Nephron (organoid): ENCODE measurements at regions not wholly inside any gene's neighbourhood (a gene's known extent, or its start where the extent isn't known, plus 50 kb on each side); places are given as distances from the start of the nearest gene placed in this dataset.

Source experiments
- H3K27ac Mint-ChIP-seq, 3 experiments: 2 replicates each; pipeline ENCODE4 v1.8.0; 2020; ENCODE audit warnings: mixed read lengths in 3 of 3, mild to moderate bottlenecking in 2 of 3, moderate library complexity in 1 of 3
- H3K27me3 Mint-ChIP-seq: 2 replicates; pipeline ENCODE4 v1.8.0; 2021; ENCODE audit warnings: low read depth, mild to moderate bottlenecking, moderate library complexity, mixed read lengths
- H3K36me3 Mint-ChIP-seq: 2 replicates; pipeline ENCODE4 v1.8.0; 2020; ENCODE audit warnings: low read depth, mixed read lengths
- H3K4me1 Mint-ChIP-seq: 2 replicates; pipeline ENCODE4 v1.8.0; 2020; ENCODE audit warnings: mixed read lengths
- H3K4me3 Mint-ChIP-seq, 3 experiments: 2 replicates each; pipeline ENCODE4 v1.8.0; 2020; ENCODE audit warnings: mild to moderate bottlenecking in 3 of 3, mixed read lengths in 3 of 3, moderate library complexity in 2 of 3
- H3K9me3 Mint-ChIP-seq: 2 replicates; pipeline ENCODE4 v1.8.0; 2020; ENCODE audit warnings: mixed read lengths
- TF ChIP-seq, protein P1 (sequence below), 3 experiments: fragments of 200-600 bp; sonication (generic); IDR thresholded peaks; one replicate each; pipeline ENCODE4 v1.5.0; 2021; ENCODE audit warnings: antibody characterized with exemption in 3 of 3; ENCODE audit not compliant: unreplicated experiment in 3 of 3

DNA sequence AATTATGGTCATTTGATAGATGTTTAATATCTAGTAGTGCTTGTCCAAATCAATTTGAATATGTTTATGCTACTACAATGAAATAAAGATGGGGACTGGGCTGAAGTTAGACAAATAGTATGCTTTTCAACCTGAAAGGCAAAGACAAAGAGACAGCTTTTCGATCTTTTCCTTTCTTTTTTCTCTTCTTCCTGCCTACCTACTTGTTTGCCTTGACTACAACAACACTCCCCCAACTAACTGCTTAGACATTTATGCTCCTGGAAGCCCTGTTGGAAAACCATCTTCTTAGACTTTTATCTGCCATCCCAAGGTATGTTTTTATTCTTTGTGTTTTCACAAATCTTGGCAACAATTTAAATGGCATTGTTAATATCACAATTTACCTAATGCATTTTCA is 374.4 kb upstream of the DDI1 start:
- TF ChIP-seq, protein P1, sequence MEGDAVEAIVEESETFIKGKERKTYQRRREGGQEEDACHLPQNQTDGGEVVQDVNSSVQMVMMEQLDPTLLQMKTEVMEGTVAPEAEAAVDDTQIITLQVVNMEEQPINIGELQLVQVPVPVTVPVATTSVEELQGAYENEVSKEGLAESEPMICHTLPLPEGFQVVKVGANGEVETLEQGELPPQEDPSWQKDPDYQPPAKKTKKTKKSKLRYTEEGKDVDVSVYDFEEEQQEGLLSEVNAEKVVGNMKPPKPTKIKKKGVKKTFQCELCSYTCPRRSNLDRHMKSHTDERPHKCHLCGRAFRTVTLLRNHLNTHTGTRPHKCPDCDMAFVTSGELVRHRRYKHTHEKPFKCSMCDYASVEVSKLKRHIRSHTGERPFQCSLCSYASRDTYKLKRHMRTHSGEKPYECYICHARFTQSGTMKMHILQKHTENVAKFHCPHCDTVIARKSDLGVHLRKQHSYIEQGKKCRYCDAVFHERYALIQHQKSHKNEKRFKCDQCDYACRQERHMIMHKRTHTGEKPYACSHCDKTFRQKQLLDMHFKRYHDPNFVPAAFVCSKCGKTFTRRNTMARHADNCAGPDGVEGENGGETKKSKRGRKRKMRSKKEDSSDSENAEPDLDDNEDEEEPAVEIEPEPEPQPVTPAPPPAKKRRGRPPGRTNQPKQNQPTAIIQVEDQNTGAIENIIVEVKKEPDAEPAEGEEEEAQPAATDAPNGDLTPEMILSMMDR (IDR thresholded peaks at IDR 0.05; ENCODE audit: unreplicated experiment in 3 of 3): no peak

DNA sequence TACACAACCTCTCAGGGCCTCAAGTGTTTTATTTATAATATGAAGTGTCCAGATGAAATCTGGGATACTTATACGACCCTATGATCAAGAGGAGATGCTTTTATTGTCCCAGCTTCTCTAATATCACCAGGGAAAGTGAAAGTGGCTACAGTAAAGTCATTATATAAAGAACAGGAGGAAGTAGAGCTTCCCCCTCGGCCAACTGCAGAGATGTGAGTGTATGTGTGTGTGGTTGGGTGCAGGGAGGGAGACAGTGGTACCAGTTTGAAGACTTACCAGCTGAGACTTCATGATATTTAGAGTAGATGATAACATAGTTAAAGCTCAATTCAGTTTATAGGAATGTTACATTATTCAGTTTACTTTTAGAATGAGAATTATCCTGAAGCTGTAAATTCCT is 373.6 kb upstream of the DDI1 start:
- no peaks in the 10 kb centered on the region for H3K36me3 Mint-ChIP-seq
- no peaks in the 10 kb centered on the region for H3K4me1 Mint-ChIP-seq
- no peak overlapping the region for H3K4me3 Mint-ChIP-seq
- TF ChIP-seq, protein P1 (IDR thresholded peaks at IDR 0.05; ENCODE audit: unreplicated experiment in 3 of 3): no peak
- H3K27ac Mint-ChIP-seq: no peak overlapping the region
- H3K27me3 Mint-ChIP-seq: no peaks in the 10 kb centered on the region
- H3K9me3 Mint-ChIP-seq: no peaks in the 10 kb centered on the region

More for the DNA sequence above, 374.4 kb upstream of the DDI1 start:
- no peak overlapping the region for H3K4me3 Mint-ChIP-seq
- no peaks in the 10 kb centered on the region for H3K9me3 Mint-ChIP-seq
- H3K36me3 Mint-ChIP-seq: no peaks in the 10 kb centered on the region
- H3K4me1 Mint-ChIP-seq: no peaks in the 10 kb centered on the region
- H3K27me3 Mint-ChIP-seq: no peaks in the 10 kb centered on the region
- H3K27ac Mint-ChIP-seq: no peak overlapping the region

DNA sequence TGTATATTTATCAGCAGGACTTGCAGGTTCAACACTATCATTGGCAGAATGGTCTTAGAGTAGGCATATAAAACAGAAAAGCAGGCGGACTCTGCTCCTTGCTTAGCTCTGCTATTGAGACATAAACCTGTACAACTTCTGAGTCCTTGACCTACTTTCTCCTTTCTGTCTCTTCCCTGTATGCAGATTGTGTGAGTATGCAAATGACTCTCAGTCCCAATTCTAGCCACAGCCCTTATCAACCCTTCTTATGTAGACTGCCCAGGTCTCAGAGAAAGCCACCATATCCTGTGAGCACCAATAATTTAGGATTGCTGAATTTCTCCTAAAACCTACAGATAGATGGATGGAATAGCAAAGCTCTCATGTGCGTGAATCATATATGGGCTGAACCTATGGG is 367.6 kb upstream of the DDI1 start:
- no peak overlapping the region for H3K27ac Mint-ChIP-seq
- H3K9me3 Mint-ChIP-seq: no peaks in the 10 kb centered on the region
- no peaks in the 10 kb centered on the region for H3K27me3 Mint-ChIP-seq
- no peak overlapping the region for H3K4me3 Mint-ChIP-seq
- TF ChIP-seq, protein P1 (IDR thresholded peaks at IDR 0.05; ENCODE audit: unreplicated experiment in 3 of 3): no peak
- no peaks in the 10 kb centered on the region for H3K36me3 Mint-ChIP-seq
- H3K4me1 Mint-ChIP-seq: no peaks in the 10 kb centered on the region

DNA sequence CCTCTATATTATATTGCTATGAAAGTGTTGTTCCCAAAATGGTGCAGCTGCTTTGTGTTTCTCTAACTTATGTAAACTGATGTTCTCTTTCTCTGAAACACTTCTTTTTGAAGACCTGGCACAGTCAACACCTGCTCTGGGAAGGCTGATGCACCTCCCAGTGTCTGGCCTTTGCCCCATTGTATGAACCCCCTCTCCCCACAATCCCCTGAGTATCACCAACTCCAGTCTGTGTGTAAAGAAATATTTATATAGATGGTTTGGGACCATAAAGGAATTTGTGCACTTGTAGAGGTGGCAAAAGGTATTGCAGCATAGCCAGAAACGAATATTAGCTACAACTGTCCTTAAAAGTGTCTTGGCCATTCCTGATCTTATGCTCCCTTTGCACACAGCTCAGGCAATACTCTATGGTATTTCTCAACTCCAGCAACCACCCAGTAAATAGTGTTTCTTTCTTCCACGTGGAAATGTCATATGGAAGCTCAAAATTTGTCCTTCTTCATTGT is 365.2 kb upstream of the DDI1 start:
- TF ChIP-seq, protein P1 (IDR thresholded peaks at IDR 0.05; ENCODE audit: unreplicated experiment in 3 of 3): peak in 1 of 3 experiments; percentile 10

DNA sequence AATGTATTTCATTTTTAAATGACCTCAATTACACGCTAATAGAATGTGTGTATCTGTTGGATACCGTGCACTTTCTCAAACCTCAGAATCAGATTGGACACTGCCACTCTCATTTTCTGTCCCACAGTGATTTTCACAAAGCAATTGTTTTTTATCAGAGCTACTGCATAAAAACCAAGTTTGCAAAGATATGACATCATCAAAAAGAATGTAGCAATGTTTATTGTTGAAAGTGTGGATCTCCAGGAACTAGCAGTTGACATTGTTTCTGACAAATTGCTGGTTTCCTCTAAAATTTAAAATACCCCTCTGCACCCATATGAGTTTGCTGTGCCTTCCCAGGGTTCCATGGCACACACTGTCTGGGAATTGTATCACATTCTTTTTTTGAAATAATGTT is 362.7 kb upstream of the DDI1 start:
- TF ChIP-seq, protein P1 (IDR thresholded peaks at IDR 0.05; ENCODE audit: unreplicated experiment in 3 of 3): no peak
- Mint-ChIP-seq H3K4me1 (no peaks in the 10 kb centered on the region), H3K27me3 (no peaks in the 10 kb centered on the region), H3K27ac (no peak overlapping the region), H3K36me3 (no peaks in the 10 kb centered on the region), H3K9me3 (no peaks in the 10 kb centered on the region), H3K4me3 (no peak overlapping the region)

More for the DNA sequence above, 365.2 kb upstream of the DDI1 start:
- Mint-ChIP-seq H3K4me3 (no peak overlapping the region), H3K27ac (no peak overlapping the region), H3K4me1 (no peaks in the 10 kb centered on the region), H3K36me3 (no peaks in the 10 kb centered on the region), H3K27me3 (no peaks in the 10 kb centered on the region), H3K9me3 (no peaks in the 10 kb centered on the region)

DNA sequence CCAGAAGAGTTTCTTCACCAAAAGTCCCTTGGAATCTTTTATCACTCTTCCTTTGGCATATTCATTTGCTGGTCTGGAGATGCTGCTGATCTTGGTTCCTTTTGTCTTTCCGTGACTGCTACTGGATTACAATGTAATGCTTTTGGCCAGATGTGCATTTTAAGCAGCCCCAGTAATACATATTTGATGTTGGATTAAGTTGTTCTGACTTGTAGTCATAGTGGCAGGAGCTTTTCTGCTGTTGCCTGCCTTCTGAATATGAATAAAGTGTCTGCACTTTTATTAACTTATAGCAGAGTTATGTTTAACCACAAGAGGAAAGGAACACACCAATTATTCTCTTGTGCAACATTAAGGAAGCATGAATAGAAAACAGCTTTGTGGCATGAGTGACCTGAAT is 360.0 kb upstream of the DDI1 start:
- Mint-ChIP-seq H3K4me1 (no peaks in the 10 kb centered on the region), H3K36me3 (no peaks in the 10 kb centered on the region), H3K27ac (no peak overlapping the region), H3K9me3 (no peaks in the 10 kb centered on the region), H3K27me3 (no peaks in the 10 kb centered on the region), H3K4me3 (no peak overlapping the region)
- TF ChIP-seq, protein P1 (IDR thresholded peaks at IDR 0.05; ENCODE audit: unreplicated experiment in 3 of 3): no peak
